GM18907 (cell line): ENCODE measurements at regions not wholly inside any gene's neighbourhood (a gene's known extent, or its start where the extent isn't known, plus 50 kb on each side); places are given as distances from the start of the nearest gene placed in this dataset.
"Not testable (repeated sequence)": the region's sequence is repeated elsewhere in the genome, so short reads cannot be mapped to it uniquely, and the experiment has no call there.

ENCODE experiments used
- ATAC-seq: cut with Tn5 transposase; IDR thresholded peaks from one replicate; pipeline ENCODE4 v1.9.1; 2021; ENCODE audit warnings: mild to moderate bottlenecking, moderate library complexity; ENCODE audit not compliant: unreplicated experiment

DNA sequence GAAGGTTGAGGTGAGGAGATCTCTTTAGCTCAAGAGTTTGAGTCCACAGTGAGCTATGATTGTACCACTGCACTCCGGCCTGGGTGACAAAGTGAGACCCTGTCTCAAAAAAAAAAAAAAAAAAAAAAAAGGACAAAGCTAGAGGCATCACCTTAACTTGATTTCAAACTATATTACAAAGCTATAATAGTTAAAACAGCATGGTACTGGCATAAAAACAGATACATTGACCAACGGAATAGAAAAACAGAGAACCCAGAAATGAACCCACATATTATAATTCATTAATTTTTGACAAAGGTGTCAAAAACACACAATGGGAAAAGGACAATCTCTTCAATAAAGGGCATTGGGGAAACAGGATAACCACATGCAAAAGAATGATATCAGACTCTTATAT lies 50.8 kb upstream of the MBOAT1 start:
- ATAC-seq = no peak

DNA sequence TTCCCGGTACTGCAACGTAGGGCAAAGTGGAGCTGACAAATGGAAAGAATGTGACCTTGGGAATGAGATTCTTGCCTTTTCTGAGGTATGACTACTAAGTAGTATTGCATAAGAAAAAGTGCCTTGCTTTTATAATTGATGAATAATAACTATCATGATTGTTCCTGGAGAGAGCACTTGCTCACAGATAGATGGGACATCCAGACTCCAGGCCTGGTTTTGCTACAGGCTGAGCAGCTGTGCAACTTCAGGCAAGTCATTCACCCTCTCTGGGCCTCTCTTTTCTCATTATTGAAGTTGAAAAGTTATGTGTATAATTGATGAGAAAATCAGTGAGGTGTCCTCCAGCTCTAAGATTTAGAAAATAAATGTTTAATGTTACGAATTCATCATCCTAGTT lies 53.6 kb upstream of the MBOAT1 start:
- ATAC-seq = no peak

DNA sequence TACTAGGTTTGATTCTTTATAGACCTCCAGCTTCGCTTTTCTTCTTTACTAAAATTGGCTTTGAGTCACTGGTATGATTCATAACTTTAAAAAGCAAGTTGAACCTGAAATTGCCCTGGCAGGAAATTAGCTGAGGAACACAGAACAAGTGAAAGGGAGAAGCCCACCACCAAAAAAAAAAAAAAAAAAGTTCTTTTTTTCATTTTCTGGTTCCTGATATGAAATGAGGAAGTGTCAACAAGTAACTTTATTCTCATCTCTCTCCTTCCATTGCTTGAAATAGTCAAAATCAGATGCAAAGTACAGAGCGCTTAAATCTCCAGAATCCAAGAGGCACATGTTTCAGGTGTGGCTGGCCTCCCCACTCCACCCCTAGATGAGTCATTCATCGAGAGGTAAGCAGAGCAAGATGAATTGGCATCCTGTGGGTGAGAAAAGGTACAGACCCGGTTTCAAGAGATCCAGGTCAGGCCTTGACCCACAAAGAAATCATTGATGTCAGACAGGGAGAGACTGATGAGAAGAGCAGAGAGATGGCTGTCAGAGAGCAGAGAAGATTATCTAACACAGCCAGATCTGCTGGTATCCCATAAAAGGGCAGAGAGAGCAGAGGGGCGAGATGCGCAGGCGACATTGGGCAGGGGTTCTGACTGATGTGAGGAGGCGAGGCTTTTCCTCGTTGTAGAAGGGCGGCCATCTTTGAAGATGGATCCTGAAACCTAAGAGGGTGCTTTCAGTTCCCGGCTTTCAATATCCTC lies 54.8 kb upstream of the MBOAT1 start:
- peak; percentile 77 for ATAC-seq

DNA sequence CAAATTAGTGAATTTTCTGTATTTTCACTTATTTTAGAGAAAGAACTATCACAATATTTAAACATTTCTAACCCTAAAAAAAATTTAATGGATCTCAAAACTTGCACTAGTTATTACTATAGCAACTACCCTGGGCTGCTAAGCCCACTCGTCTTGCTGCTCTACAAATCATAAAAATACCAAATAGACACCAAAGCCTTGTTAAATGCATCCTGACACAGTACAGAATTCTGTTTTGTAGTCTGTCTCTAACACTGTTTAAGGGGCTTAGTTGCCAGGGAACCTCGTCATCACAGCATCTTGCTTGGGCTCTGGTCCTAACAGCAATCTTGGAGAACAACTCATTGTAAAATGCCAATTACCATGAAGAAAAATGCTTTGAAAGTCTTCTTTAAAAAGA lies 56.9 kb upstream of the MBOAT1 start:
- ATAC-seq = no peak

DNA sequence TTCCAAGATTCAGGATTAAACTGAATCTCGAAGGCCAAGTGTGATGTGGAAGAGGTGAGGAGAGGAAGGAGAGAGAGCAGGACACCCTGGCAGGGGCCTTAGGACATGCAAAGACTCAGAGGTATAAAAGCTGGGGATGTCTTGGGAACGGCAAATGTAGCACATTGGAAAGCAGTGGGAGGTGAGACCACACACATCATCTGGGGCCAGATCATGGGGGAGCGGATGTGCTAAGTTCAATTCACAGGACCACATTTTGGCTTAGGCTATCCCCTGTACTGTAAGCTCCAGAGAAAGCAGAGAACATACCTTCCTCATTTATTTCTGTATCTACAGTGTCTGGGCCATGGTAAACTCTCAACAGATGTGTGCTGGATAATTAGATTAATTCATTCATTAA lies 59.5 kb upstream of the MBOAT1 start:
- ATAC-seq = no peak

GRCh38 chr6:20274137-20274536 lies 61.9 kb upstream of the MBOAT1 start:
- no peak for ATAC-seq

- ATAC-seq = not testable (repeated sequence)
Observed at GRCh38 chr6:20275837-20276236, 63.6 kb upstream of the MBOAT1 start.

DNA sequence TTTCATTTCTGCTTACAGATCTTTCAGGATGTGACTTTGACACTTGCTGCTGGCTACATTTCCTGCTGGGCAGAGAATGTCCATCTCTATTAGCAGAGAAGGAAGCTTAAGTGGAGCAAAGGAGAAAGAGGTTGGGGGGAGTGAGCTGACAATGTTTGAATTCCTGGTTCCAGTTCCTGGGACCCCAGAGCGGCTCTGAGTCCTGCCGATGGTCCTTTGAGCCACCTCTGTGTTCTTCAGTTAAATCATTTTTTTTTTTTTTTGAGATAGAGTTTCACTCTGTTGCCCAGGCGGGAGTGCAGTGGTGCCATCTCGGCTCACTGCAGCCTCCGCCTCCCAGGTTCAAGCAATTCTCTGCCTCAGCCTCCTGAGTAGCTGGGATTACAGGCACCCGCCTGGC lies 65.5 kb upstream of the MBOAT1 start:
- ATAC-seq = not testable (repeated sequence)

DNA sequence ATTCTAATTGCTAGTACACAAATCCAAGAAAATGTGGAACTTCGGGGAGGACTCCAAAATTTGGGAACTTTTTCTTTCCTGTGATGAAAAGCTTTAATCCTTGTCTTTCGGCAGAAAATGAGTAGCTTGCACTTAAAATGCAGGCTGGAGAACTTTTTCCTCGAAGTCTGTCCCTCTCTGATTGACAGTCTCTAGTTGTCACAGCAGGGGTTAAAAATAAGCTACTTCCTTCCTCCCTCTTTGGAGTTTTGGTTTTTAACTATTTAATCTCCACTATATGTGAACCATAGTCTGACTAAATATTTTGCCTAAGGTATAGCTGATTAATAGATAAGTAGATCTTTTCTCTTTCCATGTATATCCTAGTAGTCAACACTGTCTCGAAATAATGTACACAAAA lies 66.8 kb upstream of the MBOAT1 start:
- ATAC-seq = no peak

DNA sequence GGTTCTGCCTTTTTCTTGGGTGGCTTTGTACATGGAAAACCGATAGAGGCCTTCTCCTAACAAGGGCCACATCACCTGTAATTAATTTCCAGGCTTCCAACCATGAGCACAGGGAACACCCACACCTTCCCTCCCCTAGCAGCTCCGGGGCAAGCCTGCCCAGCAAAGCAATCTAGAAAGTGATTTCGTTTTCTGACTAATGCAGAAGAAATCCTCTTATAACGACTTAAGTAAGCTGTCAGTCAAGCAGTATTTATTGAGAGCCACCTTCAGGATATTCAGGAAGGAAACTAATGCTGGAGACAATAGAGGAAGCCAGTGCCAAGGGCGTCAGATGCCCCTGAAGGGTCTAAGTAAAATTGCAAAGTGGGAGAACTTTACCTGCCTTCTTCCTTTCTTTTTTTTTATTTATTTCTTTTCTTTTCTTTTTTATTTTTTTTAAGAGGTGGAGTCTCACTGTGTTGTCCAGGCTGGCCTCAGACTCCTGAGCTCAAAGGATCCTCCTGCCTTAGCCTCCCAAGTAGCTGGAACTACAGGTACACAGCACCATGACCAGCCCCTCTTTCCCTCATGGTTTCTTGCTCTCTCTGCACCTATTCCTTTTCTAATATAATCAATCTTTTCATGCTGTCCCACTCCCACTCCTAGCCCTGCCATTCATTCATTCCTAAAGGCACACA lies 67.5 kb upstream of the MBOAT1 start:
- ATAC-seq = no peak

DNA sequence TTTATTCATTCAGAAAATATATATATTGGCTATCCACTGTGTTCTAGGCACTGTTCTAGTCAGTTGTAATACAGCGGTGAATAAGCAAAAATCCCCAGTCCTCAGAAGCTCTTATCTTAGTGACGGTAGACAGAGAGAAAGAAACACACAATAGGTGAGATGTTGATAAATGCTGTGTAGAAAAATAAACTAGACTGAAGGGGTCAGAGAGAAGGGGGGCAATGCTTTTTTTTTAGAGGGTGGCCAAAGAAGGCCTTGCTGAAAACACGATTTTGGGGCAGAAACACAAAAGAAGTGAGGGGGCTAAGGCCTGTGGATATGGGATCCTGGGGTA lies 68.0 kb upstream of the MBOAT1 start:
- no peak for ATAC-seq

DNA sequence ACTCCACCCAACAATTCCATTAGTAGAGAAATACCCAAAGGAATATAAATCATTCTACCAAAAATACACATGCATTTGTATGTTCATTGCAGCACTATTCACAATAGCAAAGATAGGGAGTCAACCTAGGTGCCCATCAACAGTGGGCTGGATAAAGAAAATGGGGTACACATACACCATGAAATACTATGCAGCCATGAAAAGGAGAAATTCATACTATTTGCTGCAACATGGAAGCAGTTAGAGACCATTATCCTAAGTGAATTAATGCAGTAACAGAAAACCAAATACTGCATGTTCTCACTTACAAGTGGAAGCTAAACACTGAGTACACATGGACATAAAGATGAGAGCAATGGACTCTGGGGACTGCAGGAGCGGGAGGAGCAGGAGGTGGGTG lies 72.4 kb upstream of the MBOAT1 start:
- ATAC-seq = no peak

GRCh38 chr6:20286968-20287565 lies 74.8 kb upstream of the MBOAT1 start:
- no peak for ATAC-seq

DNA sequence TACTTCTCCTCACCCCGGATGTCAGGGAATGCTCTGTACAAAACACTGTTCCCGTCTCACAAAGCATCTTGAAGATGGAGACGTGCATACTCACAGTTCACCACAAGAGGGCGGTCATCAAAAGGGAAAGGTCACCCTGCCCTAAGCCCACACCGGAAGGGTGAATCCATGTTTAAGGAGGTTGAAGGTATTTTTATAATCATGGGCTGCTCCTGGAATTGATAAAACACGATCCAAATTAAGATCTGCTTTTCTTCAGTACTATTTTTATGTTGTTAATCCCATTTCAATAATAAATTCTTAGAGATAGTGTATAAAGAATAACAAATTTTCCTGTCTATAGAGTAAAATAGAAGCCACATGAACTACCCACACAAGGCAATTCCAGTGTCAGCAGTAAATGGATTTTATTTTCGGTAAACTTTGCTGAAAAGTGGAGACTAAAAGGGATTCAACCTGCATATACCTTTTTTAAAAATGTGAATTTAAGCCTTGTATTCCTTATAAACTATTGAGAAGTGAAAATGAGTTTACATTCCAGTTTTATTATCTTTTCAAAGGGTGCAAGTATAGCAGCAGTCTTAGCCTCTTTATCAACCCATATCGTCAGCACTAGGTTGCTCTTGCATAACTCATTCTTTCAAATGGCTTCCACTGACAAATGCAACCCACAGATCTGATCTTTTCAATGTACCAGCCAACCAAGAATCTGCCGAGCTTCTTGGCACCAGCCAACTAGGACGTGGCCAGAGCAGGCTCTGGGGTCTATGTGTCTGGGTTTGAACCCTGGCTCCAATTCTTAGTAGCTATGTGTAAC lies 79.7 kb upstream of the MBOAT1 start:
- ATAC-seq = peak; percentile 93

- no peak for ATAC-seq
Observed at GRCh38 chr6:20292905-20293304, 80.6 kb upstream of the MBOAT1 start.

GRCh38 chr6:20301256-20301655 lies 89.0 kb upstream of the MBOAT1 start:
- ATAC-seq = no peak

GRCh38 chr6:20302168-20302567 lies 89.9 kb upstream of the MBOAT1 start:
- ATAC-seq = no peak

DNA sequence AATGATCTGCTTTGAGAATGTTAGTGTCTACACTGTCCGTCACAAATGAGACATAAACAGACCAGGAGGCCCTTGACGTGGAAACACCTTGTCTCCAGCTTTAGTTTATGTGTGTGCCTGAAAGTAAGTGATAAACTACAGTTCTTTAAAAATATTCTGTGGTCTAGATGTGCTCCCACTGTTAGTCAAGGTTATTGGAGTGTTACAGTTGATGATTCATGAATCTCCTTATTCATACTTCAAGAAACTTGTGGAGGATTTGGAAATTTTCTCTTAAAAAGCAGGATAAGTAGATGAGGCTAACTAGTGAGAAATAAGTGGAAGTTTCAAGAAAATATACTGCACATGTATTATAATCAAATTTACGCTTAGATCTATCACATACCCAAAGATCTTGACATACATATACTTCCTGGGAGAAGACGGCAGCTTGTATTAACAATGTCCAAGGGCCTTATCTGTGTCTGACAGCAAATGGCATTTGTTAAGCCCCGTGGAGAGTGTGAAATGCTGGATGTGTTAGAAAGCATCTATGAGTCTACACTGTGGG lies 90.5 kb upstream of the MBOAT1 start:
- ATAC-seq = no peak

DNA sequence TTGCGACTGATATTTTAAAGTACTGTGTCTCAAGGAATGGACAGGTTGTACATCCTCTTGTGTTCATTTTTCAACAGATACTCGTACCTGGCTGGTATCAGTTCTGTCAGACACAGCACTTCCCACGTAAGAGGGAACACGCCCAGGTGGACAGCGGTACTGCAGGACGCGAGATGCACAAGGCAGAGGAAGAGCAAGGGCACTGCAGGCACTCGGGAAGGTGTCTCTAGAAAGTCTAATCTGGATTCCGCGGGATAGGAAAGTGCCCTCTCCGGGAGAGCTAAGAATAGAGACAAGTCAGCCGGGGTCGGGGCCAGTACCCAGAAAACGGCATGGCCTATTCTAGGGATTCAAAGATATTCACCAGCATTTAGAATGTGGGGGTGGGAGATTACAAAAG lies 94.2 kb upstream of the MBOAT1 start:
- no peak for ATAC-seq

DNA sequence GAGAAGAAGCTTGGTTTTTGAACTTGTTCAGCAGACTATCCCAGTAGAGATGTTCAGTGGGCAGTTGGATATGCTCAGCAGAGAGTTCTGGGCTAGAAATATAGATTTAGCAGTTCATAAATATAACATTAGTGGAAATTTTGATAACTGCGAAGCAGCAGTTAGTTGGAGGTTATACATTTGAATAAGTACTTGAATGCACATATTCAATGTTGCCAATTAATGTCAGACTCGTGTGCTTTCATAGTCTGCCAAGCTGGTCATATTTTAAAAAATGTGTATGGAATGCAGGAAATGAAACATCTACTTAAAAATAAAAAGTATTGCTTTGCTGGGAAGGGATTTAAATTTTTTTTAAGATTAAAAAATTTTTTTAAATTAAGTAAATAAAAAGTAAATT lies 92.5 kb upstream of the E2F3 start:
- ATAC-seq = no peak

- no peak for ATAC-seq
Observed at GRCh38 chr6:20310185-20310584, 91.5 kb upstream of the E2F3 start.
